SK-N-SH (cell line): ENCODE measurements at regions not wholly inside any gene's neighbourhood (a gene's known extent, or its start where the extent isn't known, plus 50 kb on each side); places are given as distances from the start of the nearest gene placed in this dataset.

Experiments used
- CTCF ChIA-PET: fragments of 300-600, 350-600 bp; formaldehyde crosslinking; extraction: SDS; loops from one replicate; lab custom pipeline; 2021; lab: Yijun Ruan, JAX
- POLR2A ChIA-PET: fragments of 350-600 bp; sonication (Branson Sonifier 250); formaldehyde crosslinking; extraction: SDS; loops from one replicate; lab custom pipeline; 2020; ENCODE audit warnings: antibody characterized with exemption, inconsistent platforms; lab: Yijun Ruan, JAX
- DNase-seq: peaks from one replicate; pipeline ENCODE4 v3.0.0; 2012
- H2AFZ ChIP-seq: fragments of 200-600 bp; sonication (generic); 2 replicates; pipeline ENCODE4 v1.8.1; 2016; ENCODE audit warnings: antibody characterized with exemption, mild to moderate bottlenecking, low read depth
- H3F3A ChIP-seq: fragments of 200-600 bp; sonication (generic); replicated peaks from 2 replicates; pipeline ENCODE3; 2016; ENCODE audit warnings: antibody characterized with exemption, mild to moderate bottlenecking; ENCODE audit not compliant: insufficient read depth
- H3K27ac ChIP-seq, 2 experiments: fragments of 200-500 bp in 1 of 2; fragments of 200-600 bp in 1 of 2; sonication (Bioruptor generic) in 1 of 2; sonication (generic), shearing (Covaris generic) in 1 of 2; 2 replicates each; pipeline versions ENCODE4 v1.5.1 to v1.6.1; 2014 to 2016; ENCODE audit warnings: low read depth in 2 of 2, inconsistent platforms in 1 of 2, low read length in 1 of 2, mild to moderate bottlenecking in 1 of 2, mixed read lengths in 1 of 2
- H3K27me3 ChIP-seq: fragments of 200-600 bp; sonication (generic), shearing (Covaris generic); 2 replicates; pipeline ENCODE4 v1.6.1; 2016; ENCODE audit warnings: mixed run types; ENCODE audit not compliant: insufficient read depth
- H3K36me3 ChIP-seq, 2 experiments: fragments of 200-500 bp in 1 of 2; fragments of 200-600 bp in 1 of 2; sonication (Bioruptor generic) in 1 of 2; sonication (generic) in 1 of 2; replicated peaks in 1 of 2; 2 replicates each; pipeline versions ENCODE3 to v1.5.1; 2014 to 2016; ENCODE audit warnings: low read length in 1 of 2, mild to moderate bottlenecking in 1 of 2; ENCODE audit not compliant: insufficient read depth in 2 of 2, control insufficient read depth in 1 of 2
- H3K4me1 ChIP-seq, 2 experiments: fragments of 200-500 bp in 1 of 2; fragments of 200-600 bp in 1 of 2; sonication (Bioruptor generic) in 1 of 2; sonication (generic), shearing (Covaris generic) in 1 of 2; 2 replicates each; pipeline versions ENCODE4 v1.5.1 to v1.6.1; 2014 to 2016; ENCODE audit warnings: low read depth in 1 of 2, low read length in 1 of 2, mixed run types in 1 of 2; ENCODE audit not compliant: insufficient read depth in 2 of 2, control insufficient read depth in 1 of 2
- H3K4me2 ChIP-seq: fragments of 200-600 bp; sonication (generic), shearing (Covaris generic); 2 replicates; pipeline ENCODE4 v1.6.1; 2017; ENCODE audit warnings: mixed run types
- H3K4me3 ChIP-seq, 2 experiments: fragments of 200-500 bp in 1 of 2; fragments of 200-600 bp in 1 of 2; sonication (Bioruptor generic) in 1 of 2; sonication (generic), shearing (Covaris generic) in 1 of 2; 2 replicates each; pipeline versions ENCODE4 v1.5.1 to v1.8.1; 2014 to 2016; ENCODE audit warnings: low read depth in 2 of 2, inconsistent platforms in 1 of 2, low read length in 1 of 2, mild to moderate bottlenecking in 1 of 2, mixed read lengths in 1 of 2, moderate library complexity in 1 of 2
- H3K79me2 ChIP-seq: fragments of 200-600 bp; sonication (generic); 2 replicates; pipeline ENCODE4 v1.8.1; 2017; ENCODE audit warnings: mild to moderate bottlenecking; ENCODE audit not compliant: insufficient read depth
- H3K9ac ChIP-seq: fragments of 200-600 bp; sonication (generic); 2 replicates; pipeline ENCODE4 v1.6.1; 2017; ENCODE audit warnings: mixed run types
- H3K9me2 ChIP-seq: fragments of 200-600 bp; sonication (generic); 2 replicates; pipeline ENCODE4 v1.6.1; 2017; ENCODE audit warnings: mixed run types
- H3K9me3 ChIP-seq: fragments of 200-600 bp; sonication (generic); 2 replicates; pipeline ENCODE4 v1.6.1; 2017; ENCODE audit warnings: mixed run types, mild to moderate bottlenecking, moderate library complexity
- H4K20me1 ChIP-seq: fragments of 200-600 bp; sonication (generic); 2 replicates; pipeline ENCODE4 v1.6.1; 2017; ENCODE audit warnings: mild to moderate bottlenecking, mixed run types; ENCODE audit not compliant: insufficient read depth
- CHD2 ChIP-seq: fragments of 150-350 bp; IDR thresholded peaks from 2 replicates; pipeline ENCODE4 v1.6.1; 2018; ENCODE audit warnings: low read length; ENCODE audit not compliant: partially characterized antibody
- EP300 ChIP-seq, 2 experiments: IDR thresholded peaks; 2 replicates each; pipeline versions ENCODE4 v1.4.0 to v1.6.1; 2012; ENCODE audit warnings: borderline replicate concordance in 1 of 2, low read depth in 1 of 2, low read length in 1 of 2
- FOSL2 ChIP-seq: IDR thresholded peaks from 2 replicates; pipeline ENCODE4 v1.4.0; 2012; ENCODE audit warnings: low read depth, mild to moderate bottlenecking, moderate library complexity, borderline replicate concordance
- FOXJ3 ChIP-seq: sonication (generic); formaldehyde crosslinking; IDR thresholded peaks from 2 replicates; pipeline ENCODE4 v1.5.1; 2020; ENCODE audit warnings: mild to moderate bottlenecking, missing genetic modification reagents
- JUND ChIP-seq: IDR thresholded peaks from 2 replicates; pipeline ENCODE4 v1.4.0; 2012
- MAX ChIP-seq: IDR thresholded peaks from 2 replicates; pipeline ENCODE4 v1.4.0; 2012; ENCODE audit warnings: low read depth
- MXI1 ChIP-seq: IDR thresholded peaks from 2 replicates; pipeline ENCODE4 v1.6.1; 2012; ENCODE audit warnings: mild to moderate bottlenecking, low read depth, low read length, improper control_type of control experiment
- NFIC ChIP-seq: IDR thresholded peaks from 2 replicates; pipeline ENCODE4 v1.4.0; 2012; ENCODE audit warnings: borderline replicate concordance
- NRF1 ChIP-seq: IDR thresholded peaks from 2 replicates; pipeline ENCODE4 v1.6.1; 2012; ENCODE audit warnings: low read depth, mild to moderate bottlenecking, low read length
- RAD21 ChIP-seq: IDR thresholded peaks from 2 replicates; pipeline ENCODE4 v1.6.1; 2012; ENCODE audit warnings: mild to moderate bottlenecking, low read length
- RFX5 ChIP-seq: IDR thresholded peaks from 2 replicates; pipeline ENCODE4 v1.6.1; 2012; ENCODE audit warnings: mild to moderate bottlenecking, improper control_type of control experiment, low read length
- RXRA ChIP-seq: IDR thresholded peaks from 2 replicates; pipeline ENCODE4 v1.4.0; 2012; ENCODE audit warnings: low read depth, mild to moderate bottlenecking, borderline replicate concordance
- SMC3 ChIP-seq: IDR thresholded peaks from 2 replicates; pipeline ENCODE4 v1.6.1; 2012; ENCODE audit warnings: low read depth, low read length, improper control_type of control experiment
- TAF1 ChIP-seq: IDR thresholded peaks from 2 replicates; pipeline ENCODE4 v1.6.1; 2012; ENCODE audit warnings: low read depth, mild to moderate bottlenecking, low read length, moderate library complexity, borderline replicate concordance
- USF1 ChIP-seq: IDR thresholded peaks from 2 replicates; pipeline ENCODE4 v1.4.0; 2012; ENCODE audit warnings: low read depth, borderline replicate concordance
- YY1 ChIP-seq: IDR thresholded peaks from 2 replicates; pipeline ENCODE4 v1.4.0; 2012; ENCODE audit warnings: low read depth, mild to moderate bottlenecking
- WGBS: methylation state at CpG from one replicate; pipeline ENCODE4 v1.1.6; 2017; ENCODE audit warnings: low lambda C conversion rate; 5-methylcytosine and 5-hydroxymethylcytosine counted together
- TF ChIP-seq, protein P1 (sequence below): IDR thresholded peaks from 2 replicates; pipeline ENCODE4; 2012
- TF ChIP-seq, protein P2 (sequence below): fragments of 150-350 bp; IDR thresholded peaks from 2 replicates; pipeline ENCODE4 v1.6.1; 2016; ENCODE audit warnings: mild to moderate bottlenecking, low read depth, low read length
- TF ChIP-seq, protein P3 (sequence below): fragments of 200-600 bp; sonication (generic); IDR thresholded peaks from 2 replicates; pipeline ENCODE4 v1.6.1; 2017; ENCODE audit warnings: antibody characterized with exemption, mild to moderate bottlenecking, moderate library complexity
- TF ChIP-seq, protein P4 (sequence below): fragments of 150-350 bp; IDR thresholded peaks from 2 replicates; pipeline ENCODE4 v1.6.1; 2017; ENCODE audit warnings: antibody characterized with exemption, low read length, low read depth, borderline replicate concordance

GRCh38 chr15:36178303-36178633 lies 401.2 kb upstream of the CDIN1 start (continued):
- no peak for TF ChIP-seq MAX
- TF ChIP-seq, protein P1, sequence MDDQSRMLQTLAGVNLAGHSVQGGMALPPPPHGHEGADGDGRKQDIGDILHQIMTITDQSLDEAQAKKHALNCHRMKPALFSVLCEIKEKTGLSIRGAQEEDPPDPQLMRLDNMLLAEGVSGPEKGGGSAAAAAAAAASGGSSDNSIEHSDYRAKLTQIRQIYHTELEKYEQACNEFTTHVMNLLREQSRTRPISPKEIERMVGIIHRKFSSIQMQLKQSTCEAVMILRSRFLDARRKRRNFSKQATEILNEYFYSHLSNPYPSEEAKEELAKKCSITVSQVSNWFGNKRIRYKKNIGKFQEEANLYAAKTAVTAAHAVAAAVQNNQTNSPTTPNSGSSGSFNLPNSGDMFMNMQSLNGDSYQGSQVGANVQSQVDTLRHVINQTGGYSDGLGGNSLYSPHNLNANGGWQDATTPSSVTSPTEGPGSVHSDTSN: no peak
- no peak for TF ChIP-seq RXRA
- no peak for TF ChIP-seq RFX5

DNA sequence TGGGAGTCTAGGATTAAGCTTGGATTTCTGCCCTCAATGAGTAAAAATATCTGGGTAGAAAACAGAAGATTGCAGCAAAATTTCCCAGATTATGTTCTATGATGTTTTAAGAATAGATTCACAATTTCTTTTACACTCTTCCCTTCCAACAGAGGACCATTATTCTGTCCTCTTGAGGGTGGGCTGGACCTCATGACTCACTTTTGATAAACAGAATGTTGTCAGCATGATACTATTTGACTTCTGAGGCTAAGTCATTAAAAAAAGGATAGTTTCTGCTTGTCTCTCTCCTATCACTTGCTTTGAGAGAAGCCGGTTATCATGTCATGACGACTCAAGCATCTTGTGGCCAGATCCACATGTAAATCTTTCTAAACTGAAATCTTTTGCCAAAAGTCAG lies 396.2 kb upstream of the CDIN1 start:
- H3K4me2 ChIP-seq: no peak overlapping the region
- H3K9me2 ChIP-seq: no peaks in the 10 kb centered on the region
- no peak overlapping the region for H3K4me3 ChIP-seq
- no peak overlapping the region for H3K27ac ChIP-seq
- H4K20me1 ChIP-seq: no peaks in the 10 kb centered on the region
- POLR2A ChIA-PET: no interaction called here
- H3K9ac ChIP-seq: no peak overlapping the region
- no peak for DNase-seq
- H3K27me3 ChIP-seq: no peaks in the 10 kb centered on the region
- TF ChIP-seq, protein P2, sequence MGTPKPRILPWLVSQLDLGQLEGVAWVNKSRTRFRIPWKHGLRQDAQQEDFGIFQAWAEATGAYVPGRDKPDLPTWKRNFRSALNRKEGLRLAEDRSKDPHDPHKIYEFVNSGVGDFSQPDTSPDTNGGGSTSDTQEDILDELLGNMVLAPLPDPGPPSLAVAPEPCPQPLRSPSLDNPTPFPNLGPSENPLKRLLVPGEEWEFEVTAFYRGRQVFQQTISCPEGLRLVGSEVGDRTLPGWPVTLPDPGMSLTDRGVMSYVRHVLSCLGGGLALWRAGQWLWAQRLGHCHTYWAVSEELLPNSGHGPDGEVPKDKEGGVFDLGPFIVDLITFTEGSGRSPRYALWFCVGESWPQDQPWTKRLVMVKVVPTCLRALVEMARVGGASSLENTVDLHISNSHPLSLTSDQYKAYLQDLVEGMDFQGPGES: no peak
- TF ChIP-seq JUND: no peak
- no peak for TF ChIP-seq USF1
- TF ChIP-seq CHD2: no peak
- no peak for TF ChIP-seq MAX
- no peak for TF ChIP-seq RXRA
- no peak for TF ChIP-seq NFIC
- TF ChIP-seq SMC3: no peak
- TF ChIP-seq EP300 (IDR thresholded peaks at IDR 0.05; ENCODE audit: borderline replicate concordance in 1 of 2, low read depth in 1 of 2, low read length in 1 of 2): no peak
- TF ChIP-seq TAF1: no peak
- TF ChIP-seq RFX5: no peak
- TF ChIP-seq, protein P3, sequence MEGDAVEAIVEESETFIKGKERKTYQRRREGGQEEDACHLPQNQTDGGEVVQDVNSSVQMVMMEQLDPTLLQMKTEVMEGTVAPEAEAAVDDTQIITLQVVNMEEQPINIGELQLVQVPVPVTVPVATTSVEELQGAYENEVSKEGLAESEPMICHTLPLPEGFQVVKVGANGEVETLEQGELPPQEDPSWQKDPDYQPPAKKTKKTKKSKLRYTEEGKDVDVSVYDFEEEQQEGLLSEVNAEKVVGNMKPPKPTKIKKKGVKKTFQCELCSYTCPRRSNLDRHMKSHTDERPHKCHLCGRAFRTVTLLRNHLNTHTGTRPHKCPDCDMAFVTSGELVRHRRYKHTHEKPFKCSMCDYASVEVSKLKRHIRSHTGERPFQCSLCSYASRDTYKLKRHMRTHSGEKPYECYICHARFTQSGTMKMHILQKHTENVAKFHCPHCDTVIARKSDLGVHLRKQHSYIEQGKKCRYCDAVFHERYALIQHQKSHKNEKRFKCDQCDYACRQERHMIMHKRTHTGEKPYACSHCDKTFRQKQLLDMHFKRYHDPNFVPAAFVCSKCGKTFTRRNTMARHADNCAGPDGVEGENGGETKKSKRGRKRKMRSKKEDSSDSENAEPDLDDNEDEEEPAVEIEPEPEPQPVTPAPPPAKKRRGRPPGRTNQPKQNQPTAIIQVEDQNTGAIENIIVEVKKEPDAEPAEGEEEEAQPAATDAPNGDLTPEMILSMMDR: no peak
- no peak for TF ChIP-seq RAD21
- no peak for TF ChIP-seq NRF1
- TF ChIP-seq, protein P4, sequence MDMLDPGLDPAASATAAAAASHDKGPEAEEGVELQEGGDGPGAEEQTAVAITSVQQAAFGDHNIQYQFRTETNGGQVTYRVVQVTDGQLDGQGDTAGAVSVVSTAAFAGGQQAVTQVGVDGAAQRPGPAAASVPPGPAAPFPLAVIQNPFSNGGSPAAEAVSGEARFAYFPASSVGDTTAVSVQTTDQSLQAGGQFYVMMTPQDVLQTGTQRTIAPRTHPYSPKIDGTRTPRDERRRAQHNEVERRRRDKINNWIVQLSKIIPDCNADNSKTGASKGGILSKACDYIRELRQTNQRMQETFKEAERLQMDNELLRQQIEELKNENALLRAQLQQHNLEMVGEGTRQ: no peak
- no peak for TF ChIP-seq FOSL2
- TF ChIP-seq YY1: no peak
- TF ChIP-seq MXI1: no peak
- TF ChIP-seq FOXJ3 (CRISPR knock-in tag): no peak
- WGBS: 100% methylated on average over 2 of the region's 2 CpGs
- H3K4me1 ChIP-seq: no peaks in the 10 kb centered on the region
- H3F3A ChIP-seq: peaks cover 4% of the 10 kb centered on the region
- CTCF ChIA-PET: no interaction called here
- H3K79me2 ChIP-seq: no peaks in the 10 kb centered on the region
- H3K36me3 ChIP-seq: no peaks in the 10 kb centered on the region
- no peak overlapping the region for H2AFZ ChIP-seq
- no peaks in the 10 kb centered on the region for H3K9me3 ChIP-seq
